Panc1 (cell line): ENCODE measurements at regions not wholly inside any gene's neighbourhood (a gene's known extent, or its start where the extent isn't known, plus 50 kb on each side); places are given as distances from the start of the nearest gene placed in this dataset.

ENCODE experiments used
- CTCF ChIP-seq: fragments of 450-650 bp; IDR thresholded peaks from 2 replicates; pipeline ENCODE4 v1.5.1; 2017; ENCODE audit warnings: mild to moderate bottlenecking
- POLR2AphosphoS5 ChIP-seq: IDR thresholded peaks from 2 replicates; pipeline ENCODE4 v1.6.1; 2012; ENCODE audit warnings: mild to moderate bottlenecking, low read depth, low read length, moderate library complexity
- SIN3A ChIP-seq: IDR thresholded peaks from 2 replicates; pipeline ENCODE4 v1.6.1; 2012; ENCODE audit warnings: low read depth, mild to moderate bottlenecking, low read length, moderate library complexity, borderline replicate concordance; ENCODE audit not compliant: insufficient read depth
- TCF7L2 ChIP-seq: IDR thresholded peaks from 2 replicates; pipeline ENCODE4 v1.6.1; 2011; ENCODE audit warnings: mild to moderate bottlenecking, low read depth, low read length, inconsistent platforms
- TF ChIP-seq, protein P1 (sequence below), 2 experiments: IDR thresholded peaks; 2 replicates each; pipeline ENCODE4 v1.6.1; 2011 to 2012; ENCODE audit warnings: low read depth in 2 of 2, control low read depth in 1 of 2, low read length in 1 of 2, mild to moderate bottlenecking in 1 of 2, moderate library complexity in 1 of 2; ENCODE audit not compliant: insufficient read depth in 1 of 2

DNA sequence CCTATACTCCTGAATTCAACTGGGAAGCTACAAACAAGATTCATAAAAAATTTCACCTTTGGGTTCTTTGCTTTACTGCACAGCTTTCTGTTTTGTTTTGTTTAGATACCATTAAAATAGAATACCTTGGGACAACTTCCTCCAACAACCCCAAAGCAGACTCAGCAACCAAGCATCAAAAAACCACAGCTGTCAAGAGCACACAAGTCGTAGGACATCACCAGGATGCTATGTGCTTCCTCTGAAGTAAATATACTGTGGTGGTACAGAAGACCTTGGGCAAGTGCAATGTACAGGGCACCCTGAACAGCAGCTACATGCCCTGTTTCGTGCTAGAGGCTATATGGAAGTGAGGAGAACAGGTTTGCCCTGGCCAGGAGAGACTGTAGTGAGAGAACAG lies 359.3 kb downstream of the BCL11B start:
- TF ChIP-seq CTCF = no peak
- no peak for TF ChIP-seq POLR2AphosphoS5
- TF ChIP-seq, protein P1, sequence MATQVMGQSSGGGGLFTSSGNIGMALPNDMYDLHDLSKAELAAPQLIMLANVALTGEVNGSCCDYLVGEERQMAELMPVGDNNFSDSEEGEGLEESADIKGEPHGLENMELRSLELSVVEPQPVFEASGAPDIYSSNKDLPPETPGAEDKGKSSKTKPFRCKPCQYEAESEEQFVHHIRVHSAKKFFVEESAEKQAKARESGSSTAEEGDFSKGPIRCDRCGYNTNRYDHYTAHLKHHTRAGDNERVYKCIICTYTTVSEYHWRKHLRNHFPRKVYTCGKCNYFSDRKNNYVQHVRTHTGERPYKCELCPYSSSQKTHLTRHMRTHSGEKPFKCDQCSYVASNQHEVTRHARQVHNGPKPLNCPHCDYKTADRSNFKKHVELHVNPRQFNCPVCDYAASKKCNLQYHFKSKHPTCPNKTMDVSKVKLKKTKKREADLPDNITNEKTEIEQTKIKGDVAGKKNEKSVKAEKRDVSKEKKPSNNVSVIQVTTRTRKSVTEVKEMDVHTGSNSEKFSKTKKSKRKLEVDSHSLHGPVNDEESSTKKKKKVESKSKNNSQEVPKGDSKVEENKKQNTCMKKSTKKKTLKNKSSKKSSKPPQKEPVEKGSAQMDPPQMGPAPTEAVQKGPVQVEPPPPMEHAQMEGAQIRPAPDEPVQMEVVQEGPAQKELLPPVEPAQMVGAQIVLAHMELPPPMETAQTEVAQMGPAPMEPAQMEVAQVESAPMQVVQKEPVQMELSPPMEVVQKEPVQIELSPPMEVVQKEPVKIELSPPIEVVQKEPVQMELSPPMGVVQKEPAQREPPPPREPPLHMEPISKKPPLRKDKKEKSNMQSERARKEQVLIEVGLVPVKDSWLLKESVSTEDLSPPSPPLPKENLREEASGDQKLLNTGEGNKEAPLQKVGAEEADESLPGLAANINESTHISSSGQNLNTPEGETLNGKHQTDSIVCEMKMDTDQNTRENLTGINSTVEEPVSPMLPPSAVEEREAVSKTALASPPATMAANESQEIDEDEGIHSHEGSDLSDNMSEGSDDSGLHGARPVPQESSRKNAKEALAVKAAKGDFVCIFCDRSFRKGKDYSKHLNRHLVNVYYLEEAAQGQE (IDR thresholded peaks at IDR 0.05; ENCODE audit: insufficient read depth in 1 of 2, low read depth in 2 of 2, low read length in 1 of 2) = no peak
- no peak for TF ChIP-seq SIN3A
- no peak for TF ChIP-seq TCF7L2
